ENCODE measurements at regions not wholly inside any gene's neighbourhood (a gene's known extent, or its start where the extent isn't known, plus 50 kb on each side); places are given as distances from the start of the nearest gene placed in this dataset.
"Not testable (repeated sequence)": the region's sequence is repeated elsewhere in the genome, so short reads cannot be mapped to it uniquely, and the experiment has no call there.

GRCh38 chr5:159458217-159458711 lies 128.0 kb upstream of the IL12B start:
- no peak for DNase-seq

DNA sequence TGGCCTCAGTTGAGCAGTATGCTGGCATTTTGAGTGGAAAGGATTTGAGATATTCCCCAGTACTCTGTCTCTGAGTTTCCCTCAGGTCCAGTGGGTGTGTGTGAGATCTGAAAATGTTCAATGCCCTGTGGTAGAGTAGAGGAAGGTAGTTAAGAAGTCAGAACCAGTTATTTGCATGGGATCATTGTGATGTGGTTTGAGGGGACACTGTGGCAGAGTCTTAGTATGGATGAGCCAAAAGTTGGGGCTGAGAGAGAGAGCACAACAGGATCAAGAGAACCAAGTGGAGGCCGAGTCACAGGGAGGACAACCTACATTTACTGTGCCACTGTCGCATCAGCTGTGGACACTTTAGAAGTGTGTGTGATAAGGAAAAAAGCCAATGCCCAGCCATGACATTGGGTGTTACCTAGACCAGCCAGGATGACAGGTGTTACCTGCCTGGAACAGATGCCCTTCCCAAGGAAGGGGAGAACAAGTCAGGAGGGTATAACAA lies 128.9 kb upstream of the IL12B start:
- no peak for DNase-seq

- no peak for DNase-seq
Measured at GRCh38 chr5:159459951-159460538, 129.8 kb upstream of the IL12B start.

DNA sequence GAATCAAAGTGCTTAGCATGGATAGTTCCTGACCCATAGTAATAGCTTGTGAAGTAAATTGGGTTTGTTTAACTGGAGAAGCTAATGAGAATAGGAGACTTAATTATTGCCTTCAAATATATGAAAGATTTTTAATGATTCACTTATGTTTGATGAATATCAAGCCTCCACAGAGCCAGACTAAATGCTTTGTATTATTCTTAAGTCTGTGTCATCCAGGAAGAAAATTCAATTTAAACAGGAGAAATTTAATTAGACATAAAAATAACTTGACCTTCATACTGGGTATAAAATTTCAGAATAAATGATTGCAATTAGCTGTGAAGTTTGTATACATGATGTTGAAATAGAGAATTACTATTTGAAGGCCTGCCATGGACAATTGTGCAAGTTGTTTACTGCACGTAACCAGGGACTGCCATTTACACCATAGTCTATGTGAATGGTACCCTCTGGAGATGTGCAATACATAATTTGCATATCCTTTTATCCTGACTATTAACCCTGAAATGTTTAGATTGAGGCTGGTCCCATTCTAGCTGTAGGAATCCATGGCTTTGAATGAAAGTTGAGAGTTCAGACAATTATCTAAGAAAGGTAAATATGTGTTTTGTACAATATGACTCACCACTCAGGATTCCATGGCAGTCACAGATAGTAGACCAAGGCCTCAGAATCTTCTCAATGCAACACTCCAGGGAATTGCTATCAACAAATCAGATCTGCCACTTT lies 133.5 kb upstream of the IL12B start:
- DNase-seq = no peak

DNA sequence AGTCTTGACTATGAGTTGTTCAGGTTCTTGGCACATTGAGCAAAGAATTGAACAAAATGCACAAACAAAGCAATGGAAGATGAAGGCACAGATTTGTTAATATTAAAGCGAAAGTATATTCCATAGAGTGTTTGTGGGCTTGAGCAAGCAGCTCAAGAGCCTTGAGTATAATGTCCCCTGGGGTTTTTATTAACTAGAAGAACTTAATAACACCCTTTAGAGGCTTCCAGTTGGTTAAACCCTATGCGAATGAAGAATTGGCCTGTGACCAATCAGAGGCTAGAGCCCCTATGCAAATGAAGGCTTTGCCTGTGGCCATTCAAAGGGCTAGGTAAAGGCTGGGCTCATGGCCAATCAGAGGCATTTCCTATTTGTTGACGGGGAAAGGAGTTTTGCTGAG lies 135.3 kb upstream of the IL12B start:
- DNase-seq = no peak

- no peak for DNase-seq
Measured at GRCh38 chr5:159467666-159468065, 137.4 kb upstream of the IL12B start.

DNA sequence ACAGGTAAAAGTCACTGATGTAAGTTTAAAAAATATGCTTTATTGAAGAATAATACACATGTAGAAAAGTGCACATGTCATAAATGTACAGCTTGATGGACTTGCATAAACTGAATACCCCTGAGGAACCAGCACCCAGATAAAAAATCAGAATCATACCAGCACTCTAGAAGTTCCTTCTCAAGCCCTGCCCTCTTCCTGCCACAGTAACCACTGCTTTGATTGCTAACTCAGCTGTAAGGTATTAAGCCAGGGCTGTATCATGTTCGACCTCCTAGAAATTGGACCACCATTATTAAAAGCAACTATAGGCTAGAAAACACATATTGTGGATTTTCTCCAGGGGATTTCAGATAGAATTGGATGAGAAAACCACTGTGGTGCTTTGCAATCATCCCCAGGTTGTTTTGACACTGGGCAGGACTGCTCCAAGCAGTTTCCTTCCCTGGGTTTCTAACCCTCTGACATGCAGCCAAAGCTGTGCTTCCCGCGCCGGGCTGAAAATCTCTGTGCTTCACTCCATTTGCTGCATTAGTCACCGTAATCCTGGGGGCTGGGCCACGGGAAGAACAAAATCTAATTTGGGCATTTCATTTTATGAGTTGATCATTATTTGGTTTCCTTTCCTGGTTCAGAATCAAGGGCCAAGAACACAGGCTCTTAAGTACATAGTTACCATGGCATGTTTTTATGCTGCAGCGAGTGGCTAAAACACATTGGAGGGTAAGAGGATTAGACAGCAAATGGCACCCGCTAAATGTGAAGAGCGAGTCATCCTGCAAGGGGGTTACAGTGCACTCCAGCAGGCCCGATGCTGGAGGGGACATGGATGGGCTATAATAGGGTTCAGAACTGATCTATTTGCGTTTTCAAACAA lies 139.4 kb upstream of the IL12B start:
- DNase-seq = no peak

DNA sequence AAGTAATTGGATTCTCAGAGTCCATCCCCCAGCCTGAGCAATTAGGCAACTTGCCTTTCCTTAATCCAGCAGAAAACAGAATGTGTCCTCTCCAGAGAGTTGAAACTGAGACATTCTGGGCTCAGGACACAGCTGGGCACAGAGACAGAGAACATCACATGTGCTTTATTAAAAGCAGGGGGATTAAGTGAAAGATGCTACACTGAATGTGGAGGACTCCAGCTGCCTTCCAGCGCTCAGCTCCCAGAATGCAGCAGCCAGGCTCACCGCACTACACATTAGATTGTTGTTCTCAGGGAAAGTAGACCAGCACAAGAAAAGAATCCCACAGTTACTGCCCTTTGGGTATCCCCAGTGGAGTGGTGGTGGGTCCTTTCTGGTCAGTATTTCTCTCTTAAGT lies 141.6 kb upstream of the IL12B start:
- DNase-seq = no peak

- no peak for DNase-seq
Measured at GRCh38 chr5:159475026-159475425, 144.7 kb upstream of the IL12B start.

- no peak for DNase-seq
Measured at GRCh38 chr5:159478950-159479349, 148.7 kb upstream of the IL12B start.

GRCh38 chr5:159480849-159481248 lies 150.6 kb upstream of the IL12B start:
- no peak for DNase-seq

- no peak for DNase-seq
Measured at GRCh38 chr5:159481751-159482150, 151.5 kb upstream of the IL12B start.

- no peak for DNase-seq
Measured at GRCh38 chr5:159486836-159487235, 156.5 kb upstream of the IL12B start.

GRCh38 chr5:159488516-159488915 lies 158.2 kb upstream of the IL12B start:
- DNase-seq = no peak

DNA sequence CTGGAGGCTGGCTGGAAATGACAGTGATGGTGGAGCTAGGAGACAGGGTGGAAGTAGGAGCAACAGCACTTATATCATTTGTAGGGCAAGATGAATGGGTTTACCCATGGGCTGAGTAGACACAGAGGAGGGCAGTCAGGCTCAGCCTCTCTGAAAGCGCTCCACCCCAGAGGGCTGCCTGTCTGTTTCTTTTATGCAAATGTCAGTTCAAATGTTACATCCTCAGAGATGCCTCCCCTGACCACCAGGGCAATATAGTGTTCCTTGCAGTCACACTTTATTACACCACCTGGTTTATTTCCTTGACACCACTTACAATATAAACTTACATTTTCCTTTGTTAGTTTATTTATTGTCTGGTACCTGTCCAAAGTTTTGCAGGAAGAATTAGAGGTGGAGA lies 159.5 kb upstream of the IL12B start:
- no peak for DNase-seq

- no peak for DNase-seq
Measured at GRCh38 chr5:159490507-159490906, 160.2 kb upstream of the IL12B start.

DNA sequence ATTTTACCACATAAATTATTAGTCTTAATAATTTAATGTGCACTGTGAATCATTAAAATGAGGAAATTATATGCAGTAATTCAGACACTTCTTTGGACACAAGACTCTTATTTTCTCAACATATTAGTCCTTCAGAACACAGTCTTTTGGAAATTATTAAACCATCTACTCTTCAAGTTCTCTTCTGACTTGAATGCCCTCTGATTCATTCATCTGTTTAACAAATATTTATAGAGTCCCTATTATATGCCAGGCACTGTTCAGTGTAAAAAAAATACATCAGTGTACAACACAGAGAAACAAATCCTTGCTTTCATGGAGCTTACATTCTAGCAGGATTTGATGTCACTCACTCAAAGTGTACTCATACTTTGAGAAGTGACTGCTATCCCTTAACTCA lies 163.4 kb upstream of the IL12B start:
- no peak for DNase-seq

- DNase-seq = no peak
Measured at GRCh38 chr5:159496773-159497172, 166.5 kb upstream of the IL12B start.

- no peak for DNase-seq
Measured at GRCh38 chr5:159497221-159497620, 166.9 kb upstream of the IL12B start.

DNA sequence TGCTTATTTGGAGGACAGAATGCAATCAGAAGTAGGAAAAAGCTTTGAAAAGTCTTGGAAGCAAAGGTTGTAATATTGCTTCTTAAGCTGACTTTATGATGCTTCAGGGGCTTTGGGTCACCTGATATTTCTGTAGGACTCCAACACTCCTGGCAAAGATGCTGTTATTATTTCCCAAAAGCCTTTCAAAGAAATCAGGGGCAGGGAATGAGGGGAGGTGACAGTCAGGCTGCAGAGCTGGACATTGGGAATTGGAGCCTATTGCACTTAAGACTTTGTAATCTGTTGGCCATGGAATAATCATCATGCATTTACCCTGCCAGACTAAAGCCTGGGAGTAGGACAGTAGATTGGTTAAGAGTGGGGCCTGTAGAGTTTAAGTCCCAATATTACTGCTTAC lies 168.3 kb upstream of the IL12B start:
- DNase-seq = no peak

DNA sequence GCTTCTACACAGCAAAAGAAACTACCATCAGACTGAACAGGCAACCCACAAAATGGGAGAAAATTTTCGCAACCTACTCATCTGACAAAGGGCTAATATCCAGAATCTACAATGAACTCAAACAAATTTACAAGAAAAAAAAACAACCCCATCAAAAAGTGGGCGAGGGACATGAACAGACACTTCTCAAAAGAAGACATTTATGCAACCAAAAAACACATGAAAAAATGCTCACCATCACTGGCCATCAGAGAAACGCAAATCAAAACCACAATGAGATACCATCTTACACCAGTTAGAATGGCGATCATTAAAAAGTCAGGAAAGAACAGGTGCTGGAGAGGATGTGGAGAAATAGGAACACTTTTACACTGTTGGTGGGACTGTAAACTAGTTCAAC lies 171.8 kb upstream of the IL12B start:
- not testable (repeated sequence) for DNase-seq

DNA sequence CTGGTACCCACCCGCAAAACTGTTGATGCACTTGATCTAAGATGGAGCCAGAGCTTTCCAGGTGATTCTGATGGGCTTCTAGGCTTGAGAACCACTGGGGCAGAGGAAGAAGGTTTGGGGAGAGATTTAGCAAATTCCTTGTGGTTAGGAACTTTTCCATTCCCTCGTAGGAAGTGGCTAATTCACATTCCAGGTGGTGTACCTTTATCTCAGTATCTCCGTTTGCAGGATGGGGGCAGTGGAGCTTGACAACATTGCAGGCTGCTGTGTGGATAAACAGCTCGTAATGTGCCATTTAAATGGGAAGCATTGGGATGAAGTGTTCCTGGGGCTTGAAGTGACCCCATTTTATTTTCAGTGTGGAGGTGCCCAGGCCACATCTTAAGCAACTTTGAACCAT lies 172.9 kb upstream of the IL12B start:
- no peak for DNase-seq

DNA sequence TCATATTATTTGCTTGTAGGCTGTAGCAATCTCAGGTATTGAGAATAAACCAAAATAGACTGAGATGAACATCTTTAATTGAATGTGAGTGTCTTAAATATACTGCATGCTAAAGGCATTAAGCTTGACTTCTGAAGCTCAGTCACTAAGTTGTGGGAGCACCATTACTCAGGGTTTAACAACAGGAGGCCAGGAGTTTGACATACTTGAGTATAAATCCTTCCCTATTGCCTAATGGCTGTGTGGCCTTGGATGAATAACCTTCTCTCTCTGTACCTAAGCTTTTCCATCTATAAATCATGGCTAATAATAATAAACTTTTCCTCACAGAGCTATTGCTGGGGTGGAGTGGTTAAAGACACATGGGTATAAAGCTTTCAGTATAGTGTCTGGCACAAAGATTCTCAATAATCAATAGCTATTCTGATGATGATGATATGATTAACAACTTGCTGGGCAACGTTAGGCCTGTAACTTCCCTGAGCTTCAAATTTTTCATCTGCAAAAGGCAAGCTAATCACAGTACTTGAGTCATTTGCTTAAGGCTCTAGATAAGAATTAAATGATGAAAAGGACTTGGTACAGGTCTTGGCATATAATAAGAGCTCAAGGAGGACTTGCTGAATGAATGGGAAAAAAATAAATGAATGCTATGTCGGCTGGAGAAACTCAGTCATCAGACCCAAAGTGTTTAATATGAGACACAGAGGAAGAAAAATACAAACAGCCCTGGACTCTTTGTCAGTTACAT lies 174.0 kb upstream of the IL12B start:
- DNase-seq = no peak
